Ascending aorta (tissue), 2 donors: ENCODE measurements at regions not wholly inside any gene's neighbourhood (a gene's known extent, or its start where the extent isn't known, plus 50 kb on each side); places are given as distances from the start of the nearest gene placed in this dataset.

Experiments
- DNase-seq, 2 donors: peaks; one replicate each; pipeline ENCODE4 v3.0.0-alpha.2; 2019; ENCODE audit warnings: low spot score in 2 of 2
- H3K27ac ChIP-seq, 2 donors: fragments of 200-600 bp; sonication (generic); one replicate each; pipeline ENCODE4 v1.5.1; 2016 to 2017; ENCODE audit warnings: mild to moderate bottlenecking in 1 of 2
- H3K27me3 ChIP-seq: fragments of 200-600 bp; sonication (generic); one replicate; pipeline ENCODE4 v1.5.1; 2017
- H3K36me3 ChIP-seq, 2 donors: fragments of 200-600 bp; sonication (generic); one replicate each; pipeline ENCODE4 v1.5.1; 2016
- H3K4me1 ChIP-seq, 2 donors: fragments of 200-600 bp; sonication (generic); one replicate each; pipeline ENCODE4 v1.5.1; 2016 to 2017; ENCODE audit warnings: mild to moderate bottlenecking in 1 of 2
- H3K4me3 ChIP-seq, 2 donors: fragments of 200-600 bp; sonication (generic); one replicate each; pipeline ENCODE4 v1.5.1; 2016 to 2017; ENCODE audit warnings: mild to moderate bottlenecking in 1 of 2
- H3K9me3 ChIP-seq, 2 donors: fragments of 200-600 bp; sonication (generic); one replicate each; pipeline ENCODE4 v1.5.1; 2016
- intact Hi-C: fragments of 100-400 bp; cut with DNase I; formaldehyde crosslinking; loops from one replicate; pipeline ENCODE4 v1.15.1; 2023
- TF ChIP-seq, protein P1 (sequence below), 3 experiments: fragments of 200-600 bp in 2 of 3; fragments of 450-650 bp in 1 of 3; sonication (generic) in 2 of 3; IDR thresholded peaks; one replicate each; pipeline ENCODE4 v1.5.1; 2016 to 2019; ENCODE audit warnings: antibody characterized with exemption in 3 of 3, mild to moderate bottlenecking in 1 of 3, moderate library complexity in 1 of 3

DNA sequence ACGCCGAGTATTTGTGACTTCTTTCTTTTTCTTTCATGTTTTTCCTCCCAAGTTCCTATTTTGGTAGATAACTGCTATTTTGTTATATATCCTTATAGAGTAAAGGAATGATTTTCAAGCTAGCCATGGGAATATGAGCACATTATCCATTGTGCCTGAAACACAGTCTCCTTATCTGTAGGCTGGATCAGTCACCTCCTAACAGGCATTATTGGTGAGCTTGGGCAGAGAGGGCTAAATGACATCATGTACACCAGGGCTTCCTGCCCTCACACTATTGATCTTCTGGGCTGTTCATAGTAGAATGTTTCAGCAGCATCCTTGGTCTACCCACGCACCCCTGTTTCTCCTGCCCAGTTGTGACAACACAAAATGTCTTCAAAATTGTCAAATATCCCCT is 88.1 kb upstream of the CTBP2 start:
- Histone ChIP-seq H3K4me1 (no peaks in the 10 kb centered on the region), H3K4me3 (no peak overlapping the region), H3K27ac (no peak overlapping the region), H3K9me3 (no peaks in the 10 kb centered on the region), H3K36me3 (no peaks in the 10 kb centered on the region), H3K27me3 (no peaks in the 10 kb centered on the region)
- intact Hi-C loops: no loop called here
- TF ChIP-seq, protein P1, sequence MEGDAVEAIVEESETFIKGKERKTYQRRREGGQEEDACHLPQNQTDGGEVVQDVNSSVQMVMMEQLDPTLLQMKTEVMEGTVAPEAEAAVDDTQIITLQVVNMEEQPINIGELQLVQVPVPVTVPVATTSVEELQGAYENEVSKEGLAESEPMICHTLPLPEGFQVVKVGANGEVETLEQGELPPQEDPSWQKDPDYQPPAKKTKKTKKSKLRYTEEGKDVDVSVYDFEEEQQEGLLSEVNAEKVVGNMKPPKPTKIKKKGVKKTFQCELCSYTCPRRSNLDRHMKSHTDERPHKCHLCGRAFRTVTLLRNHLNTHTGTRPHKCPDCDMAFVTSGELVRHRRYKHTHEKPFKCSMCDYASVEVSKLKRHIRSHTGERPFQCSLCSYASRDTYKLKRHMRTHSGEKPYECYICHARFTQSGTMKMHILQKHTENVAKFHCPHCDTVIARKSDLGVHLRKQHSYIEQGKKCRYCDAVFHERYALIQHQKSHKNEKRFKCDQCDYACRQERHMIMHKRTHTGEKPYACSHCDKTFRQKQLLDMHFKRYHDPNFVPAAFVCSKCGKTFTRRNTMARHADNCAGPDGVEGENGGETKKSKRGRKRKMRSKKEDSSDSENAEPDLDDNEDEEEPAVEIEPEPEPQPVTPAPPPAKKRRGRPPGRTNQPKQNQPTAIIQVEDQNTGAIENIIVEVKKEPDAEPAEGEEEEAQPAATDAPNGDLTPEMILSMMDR (IDR thresholded peaks at IDR 0.05): no peak
- no peak for DNase-seq

DNA sequence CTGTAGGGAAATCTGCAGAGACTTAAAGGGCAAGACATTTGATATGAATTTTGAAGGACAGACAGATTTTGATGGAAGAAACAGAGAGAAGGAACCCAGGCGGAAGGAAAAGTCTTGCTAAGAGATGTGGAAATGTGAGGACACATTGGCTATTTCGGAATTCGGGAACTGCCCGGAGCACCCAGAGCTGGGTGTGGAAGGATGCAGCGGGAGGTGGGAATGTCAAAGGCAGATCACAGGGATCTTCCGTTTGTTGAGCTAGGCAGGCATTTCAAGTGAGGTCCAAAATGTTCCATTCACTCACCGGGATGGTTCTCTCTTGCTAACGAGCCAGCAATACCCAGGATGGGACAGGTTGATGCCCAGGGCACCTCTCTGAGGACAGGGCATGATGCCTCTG is 87.2 kb upstream of the CTBP2 start:
- H3K9me3 ChIP-seq: no peaks in the 10 kb centered on the region
- H3K36me3 ChIP-seq: no peaks in the 10 kb centered on the region
- no peak overlapping the region for H3K4me3 ChIP-seq
- no peak for DNase-seq
- intact Hi-C loops: no loop called here
- TF ChIP-seq, protein P1 (IDR thresholded peaks at IDR 0.05): no peak
- H3K4me1 ChIP-seq: no peaks in the 10 kb centered on the region
- H3K27me3 ChIP-seq: no peaks in the 10 kb centered on the region
- no peak overlapping the region for H3K27ac ChIP-seq

DNA sequence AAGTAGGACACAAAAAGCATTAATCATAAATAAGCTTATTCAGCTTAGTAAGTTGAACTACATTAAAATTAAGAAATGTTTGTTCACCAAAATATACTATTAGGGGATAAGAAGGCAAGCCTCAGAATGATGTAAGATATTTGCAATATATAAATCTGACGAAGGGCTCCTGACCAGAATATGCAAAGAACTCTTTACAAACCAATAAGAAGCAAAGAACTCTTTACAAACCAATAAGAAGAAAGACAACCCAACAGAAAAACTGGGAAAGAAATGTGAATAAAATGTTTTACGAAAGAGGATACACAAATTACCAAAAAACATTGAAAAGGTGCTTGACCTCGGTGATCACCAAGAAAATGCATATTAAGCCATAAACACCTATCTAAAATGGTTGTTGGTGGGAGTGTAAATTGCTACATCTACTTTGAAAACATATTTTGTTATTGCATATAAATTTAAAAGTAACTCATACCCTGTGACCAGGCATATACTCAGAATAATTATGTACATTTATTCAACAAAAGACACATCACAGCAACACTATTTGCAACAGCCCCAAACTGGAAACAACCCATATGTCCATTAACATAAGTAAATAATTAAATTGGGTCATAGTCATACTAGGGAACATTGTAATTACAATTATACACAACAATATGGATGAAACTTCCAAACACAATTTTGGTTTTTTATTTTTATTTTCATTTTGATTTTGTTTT is 83.3 kb upstream of the CTBP2 start:
- Histone ChIP-seq H3K9me3 (peaks cover 0 to 6% of the 10 kb centered on the region in 2 donors), H3K4me3 (no peak overlapping the region), H3K36me3 (no peaks in the 10 kb centered on the region), H3K27ac (no peak overlapping the region), H3K4me1 (no peaks in the 10 kb centered on the region), H3K27me3 (no peaks in the 10 kb centered on the region)
- TF ChIP-seq, protein P1 (IDR thresholded peaks at IDR 0.05): no peak
- no peak for DNase-seq
- intact Hi-C loops: no loop called here

DNA sequence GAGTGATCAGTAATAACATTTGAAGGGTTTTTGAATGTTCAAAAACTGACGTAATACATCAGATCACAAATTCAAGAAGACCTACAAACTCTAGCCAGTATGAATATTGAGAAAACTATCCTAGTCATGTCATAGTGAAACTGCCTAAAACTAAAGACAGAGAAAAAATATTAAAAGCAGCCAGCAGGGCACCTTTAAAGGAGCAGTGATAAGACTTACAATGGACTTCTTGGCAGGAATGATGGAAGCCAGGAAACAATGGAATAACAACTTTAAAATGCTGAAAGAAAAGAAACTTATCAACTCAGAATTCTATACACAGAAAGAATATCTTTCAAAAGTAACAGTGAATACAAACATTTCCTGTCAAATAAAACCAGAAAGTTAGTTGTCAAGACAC is 78.3 kb upstream of the CTBP2 start:
- H3K4me1 ChIP-seq: no peaks in the 10 kb centered on the region
- TF ChIP-seq, protein P1 (IDR thresholded peaks at IDR 0.05): no peak
- H3K27ac ChIP-seq: no peak overlapping the region
- no peaks in the 10 kb centered on the region for H3K27me3 ChIP-seq
- H3K4me3 ChIP-seq: no peak overlapping the region
- no peaks in the 10 kb centered on the region for H3K36me3 ChIP-seq
- intact Hi-C loops: no loop called here
- DNase-seq: no peak
- H3K9me3 ChIP-seq: peaks cover 0 to 19% of the 10 kb centered on the region in 2 donors

DNA sequence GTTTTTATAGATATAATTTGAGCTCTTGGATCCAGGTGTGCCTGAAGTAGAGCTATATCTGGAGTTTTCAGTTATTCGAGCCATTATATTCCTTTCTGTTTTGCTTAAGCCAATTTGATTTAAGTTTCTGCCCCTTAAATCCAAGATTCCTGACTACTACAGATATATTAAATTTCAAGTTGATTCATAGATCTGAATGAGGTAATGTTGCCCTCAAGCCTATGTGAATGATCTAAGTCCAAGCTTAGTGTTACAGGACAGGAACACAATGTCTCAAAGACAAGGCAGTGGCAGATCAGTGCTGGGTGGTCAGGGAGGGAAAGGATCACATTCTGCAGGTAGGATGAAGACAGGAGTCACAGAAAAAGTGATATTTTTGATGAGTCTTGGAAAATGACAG is 75.7 kb upstream of the CTBP2 start:
- Histone ChIP-seq H3K27me3 (no peaks in the 10 kb centered on the region), H3K36me3 (no peaks in the 10 kb centered on the region), H3K9me3 (peaks cover 0 to 19% of the 10 kb centered on the region in 2 donors), H3K27ac (no peak overlapping the region), H3K4me1 (no peaks in the 10 kb centered on the region), H3K4me3 (no peak overlapping the region)
- intact Hi-C loops: no loop called here
- TF ChIP-seq, protein P1 (IDR thresholded peaks at IDR 0.05): no peak
- no peak for DNase-seq
